Astrocyte (in vitro differentiated cells and primary cell): ENCODE measurements at regions not wholly inside any gene's neighbourhood (a gene's known extent, or its start where the extent isn't known, plus 50 kb on each side); places are given as distances from the start of the nearest gene placed in this dataset.

Source experiments
- DNase-seq: peaks from one replicate; pipeline ENCODE4 v3.0.0-alpha.2; 2010; ENCODE audit warnings: low read depth
- FAIRE-seq: peaks from 2 replicates; lab custom pipeline; 2011; peaks lifted over from hg19 to GRCh38; lab: Jason Lieb, UNC
- H2AFZ ChIP-seq: 2 replicates; pipeline ENCODE4 v1.6.0; 2012; ENCODE audit warnings: low read depth, low read length, inconsistent platforms
- H3K27ac ChIP-seq: 2 replicates; pipeline ENCODE4 v1.5.1; 2011; ENCODE audit warnings: low read depth, low read length, inconsistent platforms
- H3K27me3 ChIP-seq: 2 replicates; pipeline ENCODE4 v1.6.0; 2011; ENCODE audit warnings: low read length, inconsistent platforms; ENCODE audit not compliant: insufficient read depth
- H3K36me3 ChIP-seq: 2 replicates; pipeline ENCODE4 v1.5.1; 2011; ENCODE audit warnings: low read length, inconsistent platforms; ENCODE audit not compliant: insufficient read depth
- H3K4me1 ChIP-seq: 2 replicates; pipeline ENCODE4 v1.5.1; 2011; ENCODE audit warnings: low read length, inconsistent platforms; ENCODE audit not compliant: insufficient read depth
- H3K4me2 ChIP-seq: 2 replicates; pipeline ENCODE4 v1.6.0; 2012; ENCODE audit warnings: low read length, inconsistent platforms
- H3K4me3 ChIP-seq: 2 replicates; pipeline ENCODE4 v1.5.1; 2011; ENCODE audit warnings: low read depth, mild to moderate bottlenecking, low read length, inconsistent platforms; ENCODE audit not compliant: insufficient read depth
- H3K79me2 ChIP-seq: 2 replicates; pipeline ENCODE4 v1.6.0; 2012; ENCODE audit warnings: mild to moderate bottlenecking, low read length, inconsistent platforms; ENCODE audit not compliant: insufficient read depth
- H3K9ac ChIP-seq: 2 replicates; pipeline ENCODE4 v1.6.0; 2012; ENCODE audit warnings: mild to moderate bottlenecking, low read length, inconsistent platforms
- H3K9me3 ChIP-seq: 2 replicates; pipeline ENCODE4 v1.5.1; 2012; ENCODE audit warnings: low read depth, mild to moderate bottlenecking, low read length, inconsistent platforms; ENCODE audit not compliant: insufficient read depth
- H4K20me1 ChIP-seq: 2 replicates; pipeline ENCODE4 v1.6.0; 2012; ENCODE audit warnings: low read length, inconsistent platforms; ENCODE audit not compliant: insufficient read depth
- H3K27ac Mint-ChIP-seq: one replicate; pipeline ENCODE4 v1.8.0; 2021; ENCODE audit warnings: mild to moderate bottlenecking, mixed read lengths; ENCODE audit not compliant: unreplicated experiment
- H3K27me3 Mint-ChIP-seq: one replicate; pipeline ENCODE4 v1.8.0; 2021; ENCODE audit warnings: low read depth, mixed read lengths; ENCODE audit not compliant: unreplicated experiment
- H3K36me3 Mint-ChIP-seq: one replicate; pipeline ENCODE4 v1.8.0; 2021; ENCODE audit warnings: low read depth, mixed read lengths; ENCODE audit not compliant: unreplicated experiment
- H3K4me1 Mint-ChIP-seq: one replicate; pipeline ENCODE4 v1.8.0; 2021; ENCODE audit warnings: low read depth, mixed read lengths; ENCODE audit not compliant: unreplicated experiment
- H3K4me3 Mint-ChIP-seq: one replicate; pipeline ENCODE4 v1.8.0; 2021; ENCODE audit warnings: mild to moderate bottlenecking, moderate library complexity, mixed read lengths; ENCODE audit not compliant: unreplicated experiment
- H3K9me3 Mint-ChIP-seq: one replicate; pipeline ENCODE4 v1.8.0; 2021; ENCODE audit warnings: mild to moderate bottlenecking, mixed read lengths; ENCODE audit not compliant: unreplicated experiment
- EZH2 ChIP-seq: IDR thresholded peaks from 2 replicates; pipeline ENCODE4 v1.6.1; 2012; ENCODE audit warnings: mild to moderate bottlenecking, low read length, inconsistent platforms; ENCODE audit not compliant: insufficient read depth
- TF ChIP-seq, protein P1 (sequence below): IDR thresholded peaks from 2 replicates; pipeline ENCODE4 v1.5.1; 2011; ENCODE audit warnings: low read depth, mild to moderate bottlenecking, inconsistent platforms, low read length, moderate library complexity; ENCODE audit not compliant: insufficient read depth

GRCh38 chr6:100084316-100084990, 90.4 kb upstream of the MCHR2 start:
- Histone ChIP-seq H4K20me1 (no peaks in the 10 kb centered on the region), H3K79me2 (no peaks in the 10 kb centered on the region), H2AFZ (no peak overlapping the region), H3K4me1 (no peaks in the 10 kb centered on the region), H3K27ac (no peak overlapping the region), H3K9ac (no peak overlapping the region), H3K9me3 (no peaks in the 10 kb centered on the region), H3K36me3 (no peaks in the 10 kb centered on the region), H3K4me2 (no peak overlapping the region), H3K27me3 (peaks cover 2% of the 10 kb centered on the region), H3K4me3 (no peak overlapping the region)
- no peaks in the 10 kb centered on the region for H3K36me3 Mint-ChIP-seq
- H3K9me3 Mint-ChIP-seq, result no peaks in the 10 kb centered on the region
- H3K4me3 Mint-ChIP-seq, result no peak overlapping the region
- H3K27me3 Mint-ChIP-seq, result no peaks in the 10 kb centered on the region
- DNase-seq, result peak; percentile 86
- no peak for FAIRE-seq
- TF ChIP-seq, protein P1, sequence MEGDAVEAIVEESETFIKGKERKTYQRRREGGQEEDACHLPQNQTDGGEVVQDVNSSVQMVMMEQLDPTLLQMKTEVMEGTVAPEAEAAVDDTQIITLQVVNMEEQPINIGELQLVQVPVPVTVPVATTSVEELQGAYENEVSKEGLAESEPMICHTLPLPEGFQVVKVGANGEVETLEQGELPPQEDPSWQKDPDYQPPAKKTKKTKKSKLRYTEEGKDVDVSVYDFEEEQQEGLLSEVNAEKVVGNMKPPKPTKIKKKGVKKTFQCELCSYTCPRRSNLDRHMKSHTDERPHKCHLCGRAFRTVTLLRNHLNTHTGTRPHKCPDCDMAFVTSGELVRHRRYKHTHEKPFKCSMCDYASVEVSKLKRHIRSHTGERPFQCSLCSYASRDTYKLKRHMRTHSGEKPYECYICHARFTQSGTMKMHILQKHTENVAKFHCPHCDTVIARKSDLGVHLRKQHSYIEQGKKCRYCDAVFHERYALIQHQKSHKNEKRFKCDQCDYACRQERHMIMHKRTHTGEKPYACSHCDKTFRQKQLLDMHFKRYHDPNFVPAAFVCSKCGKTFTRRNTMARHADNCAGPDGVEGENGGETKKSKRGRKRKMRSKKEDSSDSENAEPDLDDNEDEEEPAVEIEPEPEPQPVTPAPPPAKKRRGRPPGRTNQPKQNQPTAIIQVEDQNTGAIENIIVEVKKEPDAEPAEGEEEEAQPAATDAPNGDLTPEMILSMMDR, result no peak
- no peak for TF ChIP-seq EZH2
- peak overlapping the region; percentile 31 for H3K27ac Mint-ChIP-seq
- H3K4me1 Mint-ChIP-seq, result peaks cover 16% of the 10 kb centered on the region

DNA sequence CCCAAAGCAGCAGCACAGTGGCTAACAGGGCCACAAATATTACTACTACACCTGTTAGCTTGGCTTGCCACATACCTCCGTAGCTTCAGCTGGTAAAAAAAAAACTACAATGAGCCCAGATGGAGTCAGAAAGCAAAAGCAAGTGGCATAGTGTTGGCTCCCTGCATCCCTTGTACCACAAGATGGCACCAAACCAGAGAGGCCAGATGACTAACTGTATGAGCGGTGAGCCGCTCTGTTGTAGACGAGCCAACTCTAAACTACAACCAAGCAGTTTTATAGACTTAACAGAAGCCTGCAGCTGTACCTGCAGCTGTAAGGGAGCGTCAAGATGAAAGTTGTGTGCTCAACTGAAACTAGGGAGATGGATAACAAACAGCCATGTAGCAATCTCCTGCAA, 84.5 kb upstream of the MCHR2 start:
- Histone ChIP-seq H3K27ac (no peak overlapping the region), H4K20me1 (no peaks in the 10 kb centered on the region), H3K4me1 (no peaks in the 10 kb centered on the region), H3K9me3 (no peaks in the 10 kb centered on the region), H2AFZ (no peak overlapping the region), H3K9ac (no peak overlapping the region), H3K4me3 (no peak overlapping the region), H3K4me2 (no peak overlapping the region), H3K27me3 (peaks cover 2% of the 10 kb centered on the region), H3K36me3 (no peaks in the 10 kb centered on the region), H3K79me2 (no peaks in the 10 kb centered on the region)
- DNase-seq (peak; percentile 36), FAIRE-seq (no peak)
- Mint-ChIP-seq H3K9me3 (no peaks in the 10 kb centered on the region), H3K4me1 (no peaks in the 10 kb centered on the region), H3K27ac (no peak overlapping the region), H3K36me3 (no peaks in the 10 kb centered on the region), H3K27me3 (no peaks in the 10 kb centered on the region), H3K4me3 (no peak overlapping the region)
- TF ChIP-seq, protein P1, result peak; percentile 30
- no peak for TF ChIP-seq EZH2

DNA sequence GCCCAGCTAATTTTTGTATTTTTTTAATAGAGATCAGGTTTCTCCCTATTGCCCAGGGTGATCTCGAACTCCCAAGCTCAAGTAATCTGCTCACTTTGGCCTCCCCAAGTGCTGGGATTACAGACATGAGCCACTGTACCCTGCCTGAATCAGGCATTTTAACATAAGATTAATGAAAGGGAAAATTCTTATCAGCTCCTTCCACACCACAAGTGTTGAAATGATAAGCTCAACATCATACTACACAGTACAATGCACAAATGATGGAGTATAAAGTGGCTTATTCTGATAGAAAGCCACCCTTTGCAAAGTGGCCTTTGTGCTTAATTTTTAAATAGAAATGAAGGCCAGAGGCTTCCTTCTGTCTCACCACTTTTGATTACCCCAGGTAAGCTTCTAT, 71.3 kb upstream of the MCHR2 start:
- H3K4me3 ChIP-seq, result no peak overlapping the region
- H3K4me3 Mint-ChIP-seq, result no peak overlapping the region
- TF ChIP-seq, protein P1, result no peak
- TF ChIP-seq EZH2, result no peak
- no peak overlapping the region for H3K9ac ChIP-seq
- H3K9me3 Mint-ChIP-seq, result peaks cover 2% of the 10 kb centered on the region
- no peaks in the 10 kb centered on the region for H3K27me3 Mint-ChIP-seq
- H2AFZ ChIP-seq, result no peak overlapping the region
- H3K4me2 ChIP-seq, result no peak overlapping the region
- no peaks in the 10 kb centered on the region for H3K36me3 ChIP-seq
- no peaks in the 10 kb centered on the region for H3K79me2 ChIP-seq
- no peak for FAIRE-seq
- no peaks in the 10 kb centered on the region for H3K4me1 Mint-ChIP-seq
- DNase-seq, result no peak
- no peak overlapping the region for H3K27ac Mint-ChIP-seq
- no peak overlapping the region for H3K27ac ChIP-seq
- no peaks in the 10 kb centered on the region for H3K9me3 ChIP-seq
- no peaks in the 10 kb centered on the region for H3K36me3 Mint-ChIP-seq
- H3K27me3 ChIP-seq, result no peaks in the 10 kb centered on the region
- H4K20me1 ChIP-seq, result no peaks in the 10 kb centered on the region
- no peaks in the 10 kb centered on the region for H3K4me1 ChIP-seq
